Activated T-cell treated with anti-CD3 and anti-CD28 coated beads, Interleukin-2, amount 50 U/mL, for 24 hours (primary cell): ENCODE measurements at regions not wholly inside any gene's neighbourhood (a gene's known extent, or its start where the extent isn't known, plus 50 kb on each side); places are given as distances from the start of the nearest gene placed in this dataset.
A peak's percentile ranks its signal among the peaks of the same experiment; 100 is the strongest.

ENCODE experiments used
- DNase-seq: peaks from one replicate; pipeline ENCODE4 v3.0.0-alpha.2; 2020
- H3K27ac Mint-ChIP-seq: 2 replicates; pipeline ENCODE4 v1.8.0; 2020; ENCODE audit warnings: mild to moderate bottlenecking, mixed read lengths
- H3K27me3 Mint-ChIP-seq: 2 replicates; pipeline ENCODE4 v1.8.0; 2020; ENCODE audit warnings: mixed read lengths
- H3K36me3 Mint-ChIP-seq: 2 replicates; pipeline ENCODE4 v1.8.0; 2020; ENCODE audit warnings: low read depth, mixed read lengths
- H3K4me1 Mint-ChIP-seq: 2 replicates; pipeline ENCODE4 v1.8.0; 2020; ENCODE audit warnings: low read depth, mixed read lengths
- H3K4me3 Mint-ChIP-seq: 2 replicates; pipeline ENCODE4 v1.8.0; 2020; ENCODE audit warnings: mild to moderate bottlenecking, moderate library complexity, mixed read lengths
- H3K9me3 Mint-ChIP-seq: 2 replicates; pipeline ENCODE4 v1.8.0; 2020; ENCODE audit warnings: mixed read lengths

DNA sequence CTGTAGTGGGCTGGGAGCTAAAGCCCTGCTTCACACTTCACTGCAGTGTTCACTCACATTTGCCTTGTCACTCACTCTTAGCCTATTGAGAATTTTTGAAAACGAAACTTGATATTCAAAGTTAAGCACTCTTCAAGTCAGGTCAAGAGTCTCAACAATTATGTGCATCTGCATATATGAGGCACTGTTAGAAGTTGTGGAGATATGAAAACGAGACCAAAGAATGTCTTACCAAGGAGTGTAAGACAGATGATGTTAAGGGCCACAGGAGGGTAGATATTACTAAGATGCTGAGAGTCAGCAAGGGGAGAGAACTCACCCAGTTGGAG lies 64.7 kb upstream of the GJA8 start:
- H3K9me3 Mint-ChIP-seq = no peaks in the 10 kb centered on the region
- no peak overlapping the region for H3K4me3 Mint-ChIP-seq
- H3K36me3 Mint-ChIP-seq = no peaks in the 10 kb centered on the region
- no peak overlapping the region for H3K27ac Mint-ChIP-seq
- no peak for DNase-seq
- H3K27me3 Mint-ChIP-seq = peaks cover 9% of the 10 kb centered on the region
- H3K4me1 Mint-ChIP-seq = peaks cover 3% of the 10 kb centered on the region

DNA sequence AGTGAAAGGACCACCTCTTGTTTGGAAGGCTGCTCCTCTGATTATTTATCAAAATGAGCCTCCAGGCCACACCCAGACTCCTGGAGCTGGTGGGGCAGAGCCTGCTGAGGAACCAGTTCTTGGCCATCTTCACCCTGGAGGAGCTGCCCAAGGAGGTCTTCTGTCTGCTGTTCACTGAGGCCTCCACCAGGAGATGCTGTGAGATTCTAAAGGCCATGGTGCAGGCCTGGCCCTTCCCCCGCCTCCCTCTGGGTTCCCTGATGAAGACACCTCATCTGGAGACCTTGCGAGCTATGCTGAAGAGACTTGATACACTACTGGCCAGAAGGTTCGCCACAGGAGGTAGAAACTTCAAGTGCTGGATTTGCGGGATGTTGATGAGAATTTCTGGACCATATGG lies 61.7 kb upstream of the GJA8 start:
- no peaks in the 10 kb centered on the region for H3K9me3 Mint-ChIP-seq
- no peaks in the 10 kb centered on the region for H3K36me3 Mint-ChIP-seq
- no peaks in the 10 kb centered on the region for H3K27me3 Mint-ChIP-seq
- DNase-seq = peak; percentile 34
- H3K4me1 Mint-ChIP-seq = no peaks in the 10 kb centered on the region
- no peak overlapping the region for H3K27ac Mint-ChIP-seq
- no peak overlapping the region for H3K4me3 Mint-ChIP-seq

DNA sequence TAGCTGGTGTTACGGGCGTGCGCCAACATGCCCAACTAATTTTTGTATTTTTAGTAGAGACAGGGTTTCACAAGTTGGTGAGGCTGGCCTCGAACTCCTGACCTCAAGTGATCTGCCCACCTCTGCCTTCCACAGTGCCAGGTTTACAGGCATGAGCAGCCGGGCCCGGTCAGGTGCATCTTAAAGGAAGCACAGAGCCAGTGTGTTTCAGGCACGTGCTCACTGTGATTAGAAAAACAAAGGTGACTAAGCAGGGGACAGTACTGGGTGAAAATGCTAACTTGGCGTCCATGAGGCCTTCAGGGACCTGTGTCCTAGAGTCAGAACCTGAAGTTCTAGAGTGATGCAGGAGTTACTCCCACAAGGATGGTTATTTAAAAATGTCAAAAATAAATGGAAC lies 60.0 kb upstream of the GJA8 start:
- Mint-ChIP-seq H3K27ac (no peak overlapping the region), H3K9me3 (no peaks in the 10 kb centered on the region)

DNA sequence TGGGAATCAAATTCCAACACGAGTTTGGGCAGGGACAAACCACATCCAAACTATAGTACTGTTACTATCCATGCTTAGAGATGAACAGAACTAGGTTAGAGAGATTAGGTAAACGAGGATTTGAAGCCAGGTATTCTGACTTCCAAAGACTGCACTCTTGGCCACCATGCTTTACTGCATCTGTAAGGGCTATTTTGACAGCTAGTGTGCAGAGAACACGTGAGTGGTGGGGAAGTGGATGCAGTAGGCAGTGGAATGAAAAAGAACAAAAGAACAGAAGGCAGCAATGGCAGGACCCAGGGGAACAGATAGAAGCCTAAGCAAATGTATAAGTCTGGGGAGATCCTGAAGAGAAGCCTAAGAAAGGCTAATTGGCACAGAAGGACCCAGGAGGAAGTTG lies 59.1 kb upstream of the GJA8 start:
- no peaks in the 10 kb centered on the region for H3K4me1 Mint-ChIP-seq
- H3K9me3 Mint-ChIP-seq = no peaks in the 10 kb centered on the region
- no peak for DNase-seq
- H3K27ac Mint-ChIP-seq = no peak overlapping the region
- H3K27me3 Mint-ChIP-seq = no peaks in the 10 kb centered on the region
- H3K36me3 Mint-ChIP-seq = no peaks in the 10 kb centered on the region
- no peak overlapping the region for H3K4me3 Mint-ChIP-seq

More for the DNA sequence above, 60.0 kb upstream of the GJA8 start:
- Mint-ChIP-seq H3K4me3 (no peak overlapping the region), H3K4me1 (no peaks in the 10 kb centered on the region), H3K36me3 (no peaks in the 10 kb centered on the region), H3K27me3 (no peaks in the 10 kb centered on the region)
- no peak for DNase-seq

DNA sequence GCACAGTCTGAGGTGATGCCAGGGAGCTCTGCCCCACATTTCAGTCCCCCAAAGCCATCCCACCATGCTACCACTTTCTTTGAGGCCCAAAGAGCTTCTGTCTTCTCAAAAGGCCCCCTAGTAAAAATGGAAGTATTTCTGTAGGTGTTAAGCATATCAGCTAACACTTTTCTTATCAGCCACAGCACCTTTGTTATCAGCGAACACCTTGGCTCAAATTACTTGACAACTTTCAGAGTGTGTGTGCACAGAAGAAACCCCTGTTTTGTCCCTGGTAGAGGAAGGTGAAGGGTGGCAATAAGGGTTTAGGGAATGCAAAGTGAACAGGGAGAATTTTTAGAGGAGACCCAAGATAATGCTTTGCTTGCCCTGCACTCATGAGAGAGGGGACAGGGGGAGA lies 54.8 kb upstream of the GJA8 start:
- Mint-ChIP-seq H3K9me3 (no peaks in the 10 kb centered on the region), H3K4me1 (peaks cover 3% of the 10 kb centered on the region), H3K36me3 (no peaks in the 10 kb centered on the region), H3K27ac (no peak overlapping the region), H3K27me3 (peaks cover 5% of the 10 kb centered on the region), H3K4me3 (no peak overlapping the region)
- no peak for DNase-seq

DNA sequence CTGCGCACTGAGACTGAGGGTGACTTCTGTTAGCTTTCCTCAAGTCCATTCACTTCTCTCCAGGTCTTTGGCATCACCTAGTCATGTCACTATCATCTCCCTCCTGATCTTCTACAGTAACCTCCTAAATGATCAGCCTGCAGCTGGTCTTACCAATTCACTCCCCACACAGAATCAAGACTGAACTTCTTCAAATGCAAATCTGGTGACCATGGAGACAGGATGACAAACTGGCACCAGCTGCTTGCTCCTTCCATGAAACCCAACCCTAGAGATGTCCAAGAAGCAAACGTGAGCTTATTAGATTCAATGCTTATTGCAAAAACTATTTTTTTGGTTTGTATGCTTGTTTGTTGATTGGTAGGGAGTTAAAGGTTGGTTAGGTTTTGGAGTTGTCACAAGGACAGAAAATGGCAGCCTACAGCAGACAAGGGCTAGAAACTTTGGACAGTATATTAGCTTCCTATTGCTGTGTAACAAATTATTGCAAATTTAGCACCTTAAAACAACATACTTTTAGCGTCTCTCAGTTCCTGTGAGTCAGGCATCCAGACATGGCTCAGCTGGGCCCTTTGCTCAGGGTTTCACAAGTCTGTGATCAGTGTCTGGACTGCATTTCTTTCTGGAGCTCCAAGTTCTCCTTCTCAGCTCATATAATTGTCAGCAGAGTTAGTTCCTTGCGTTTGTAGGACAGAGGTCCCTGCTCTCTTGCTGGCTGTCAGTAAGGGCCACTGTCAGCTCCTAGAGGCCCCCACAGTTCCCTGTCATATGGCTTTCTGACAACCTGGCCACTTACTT lies 53.3 kb upstream of the GJA8 start:
- no peaks in the 10 kb centered on the region for H3K9me3 Mint-ChIP-seq
- H3K36me3 Mint-ChIP-seq = no peaks in the 10 kb centered on the region
- peaks cover 5% of the 10 kb centered on the region for H3K27me3 Mint-ChIP-seq
- H3K4me1 Mint-ChIP-seq = peaks cover 3% of the 10 kb centered on the region
- no peak overlapping the region for H3K27ac Mint-ChIP-seq
- no peak overlapping the region for H3K4me3 Mint-ChIP-seq
- DNase-seq = no peak

DNA sequence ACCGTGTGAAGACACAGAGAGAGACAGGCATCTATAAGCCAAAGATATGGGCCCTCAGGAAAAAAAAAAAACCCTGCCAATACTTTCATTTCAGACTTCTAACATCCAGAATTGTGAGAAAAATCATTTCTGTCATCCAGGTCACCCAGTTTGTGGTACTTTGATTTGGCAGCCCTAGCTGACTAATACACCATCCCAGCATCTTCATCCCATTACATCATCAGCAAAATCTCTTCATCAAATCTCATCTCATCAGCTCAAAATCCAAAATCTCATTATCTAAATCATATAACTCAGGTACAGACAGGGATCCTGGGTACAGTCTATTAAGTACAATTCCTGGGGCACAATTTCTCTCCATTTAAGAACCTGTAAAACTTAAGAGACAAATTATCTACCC lies 51.9 kb upstream of the GJA8 start:
- Mint-ChIP-seq H3K4me3 (no peak overlapping the region), H3K27ac (no peak overlapping the region), H3K27me3 (peaks cover 8% of the 10 kb centered on the region), H3K36me3 (no peaks in the 10 kb centered on the region), H3K4me1 (peaks cover 3% of the 10 kb centered on the region), H3K9me3 (no peaks in the 10 kb centered on the region)
- DNase-seq = no peak

DNA sequence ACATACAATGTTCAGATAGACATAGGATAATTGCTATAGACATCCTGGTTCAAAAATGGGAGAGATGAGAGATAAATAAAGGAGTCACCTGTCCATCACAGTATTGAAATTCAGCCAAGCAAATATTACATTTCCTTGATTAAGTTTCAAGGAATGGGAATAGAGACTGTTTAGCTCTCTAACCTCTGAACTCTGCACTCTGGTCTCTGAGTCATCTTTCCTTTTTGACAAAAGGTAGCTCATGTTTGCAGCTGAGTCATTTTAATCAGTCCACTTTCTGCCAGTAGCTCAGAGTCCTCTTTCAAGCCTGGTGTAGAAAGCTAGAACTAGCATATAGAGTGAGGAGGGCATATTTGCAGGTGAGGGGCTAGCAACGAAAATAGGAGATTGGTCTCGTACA lies 51.4 kb upstream of the GJA8 start:
- no peak overlapping the region for H3K4me3 Mint-ChIP-seq
- peaks cover 3% of the 10 kb centered on the region for H3K4me1 Mint-ChIP-seq
- no peak for DNase-seq
- H3K36me3 Mint-ChIP-seq = no peaks in the 10 kb centered on the region
- no peaks in the 10 kb centered on the region for H3K9me3 Mint-ChIP-seq
- peaks cover 11% of the 10 kb centered on the region for H3K27me3 Mint-ChIP-seq
- H3K27ac Mint-ChIP-seq = no peak overlapping the region

DNA sequence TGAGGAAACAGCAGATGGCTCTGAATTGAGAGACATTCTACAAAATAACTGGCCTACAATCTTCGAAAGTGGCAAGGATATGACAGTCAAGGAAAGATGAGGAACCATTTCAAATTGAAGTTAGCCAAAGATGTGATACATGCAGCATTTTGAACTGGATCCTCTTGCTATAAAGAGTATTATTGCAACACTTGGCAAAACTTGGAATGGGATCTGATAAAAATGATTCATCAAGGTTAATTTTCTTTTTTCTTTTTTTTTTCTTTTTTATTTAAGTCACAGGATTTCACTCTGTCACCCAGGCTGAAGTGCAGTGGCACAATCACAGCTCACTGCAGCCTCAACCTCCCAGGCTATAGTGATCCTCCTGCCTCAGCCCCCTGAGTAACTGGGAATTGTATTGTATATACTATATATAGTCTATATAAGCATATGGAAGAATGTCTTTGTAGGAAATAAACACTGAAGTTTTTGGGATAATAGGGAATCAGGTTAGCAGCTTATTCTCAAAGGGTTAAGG lies 49.8 kb upstream of the GJA8 start:
- Mint-ChIP-seq H3K27ac (no peak overlapping the region), H3K9me3 (no peaks in the 10 kb centered on the region), H3K27me3 (peaks cover 19% of the 10 kb centered on the region), H3K36me3 (no peaks in the 10 kb centered on the region), H3K4me3 (no peak overlapping the region), H3K4me1 (peaks cover 3% of the 10 kb centered on the region)
- DNase-seq = no peak
